ENCODE measurements at regions not wholly inside any gene's neighbourhood (a gene's known extent, or its start where the extent isn't known, plus 50 kb on each side); places are given as distances from the start of the nearest gene placed in this dataset.

- POLR2A ChIA-PET: no interaction called here
- Histone ChIP-seq H3K9me3 (ENCODE audit: low read length) (no peaks in the 10 kb centered on the region), H4K20me1 (ENCODE audit: insufficient read depth, low read length) (no peaks in the 10 kb centered on the region; the same call in 1 of the 2 replicates), H3K27me3 (ENCODE audit: control insufficient read depth in 1 of 2, insufficient read depth in 2 of 2, low read length in 2 of 2) (peaks cover 18 to 86% of the 10 kb centered on the region in 2 experiments; a peak in 4 of 5 replicates), H3K27ac (ENCODE audit: extremely low read length, insufficient read depth, low read length) (no peak overlapping the region), H3K4me2 (ENCODE audit: low read depth, low read length) (no peak overlapping the region), H3K79me2 (ENCODE audit: insufficient read depth, low read length) (no peaks in the 10 kb centered on the region), H3K9ac (ENCODE audit: insufficient read depth, low read depth, low read length) (no peak overlapping the region), H2AFZ (ENCODE audit: low read length) (no peak overlapping the region), H3K4me3 (replicated peaks in 1 of 3; ENCODE audit: insufficient read depth in 1 of 3, low read depth in 2 of 3, low read length in 3 of 3) (no peak overlapping the region), H3K4me1 (ENCODE audit: insufficient read depth, low read length) (no peaks in the 10 kb centered on the region), H3K36me3 (replicated peaks in 1 of 2; ENCODE audit: control insufficient read depth in 1 of 2, insufficient read depth in 2 of 2, low read length in 2 of 2) (no peaks in the 10 kb centered on the region)
- FAIRE-seq (no peak), DNase-seq (ENCODE audit: low spot score) (no peak), ATAC-seq (no peak)
- in situ Hi-C loops (cut with HindIII; ENCODE audit: extremely low pct_ligation_motif_present, low pct_unique_long_range_greater_than_20kb) (no loop called here), intact Hi-C loops (cut with micrococcal nuclease; ENCODE audit: unreplicated experiment) (no loop called here)
- WGBS (ENCODE audit: low lambda C conversion rate): 41% methylated on average over 19 of the region's 19 CpGs
- CTCF ChIA-PET (ENCODE audit: low intra/inter-chr PET ratio, low total read pairs): no interaction called here
- no TSS peak for BruUV-seq (replicated peaks)
- TF ChIP-seq ZFP41 (CRISPR knock-in tag; IDR thresholded peaks at IDR 0.05; ENCODE audit: borderline replicate concordance) (no peak), TP53 (CRISPR knock-in tag; conservative IDR thresholded peaks at IDR 0.05) (no peak), ZNF12 (CRISPR knock-in tag; IDR thresholded peaks at IDR 0.05) (no peak), CEBPG (CRISPR knock-in tag; IDR thresholded peaks at IDR 0.05) (no peak), ZNF672 (CRISPR knock-in tag; IDR thresholded peaks at IDR 0.05) (no peak), ZNF678 (CRISPR knock-in tag; IDR thresholded peaks at IDR 0.05) (no peak), RBAK (CRISPR knock-in tag; IDR thresholded peaks at IDR 0.05) (no peak), ZNF609 (CRISPR knock-in tag; IDR thresholded peaks at IDR 0.05; ENCODE audit: borderline replicate concordance) (no peak), ZNF776 (CRISPR knock-in tag; IDR thresholded peaks at IDR 0.05) (no peak)
- TF ChIP-seq, protein P1, sequence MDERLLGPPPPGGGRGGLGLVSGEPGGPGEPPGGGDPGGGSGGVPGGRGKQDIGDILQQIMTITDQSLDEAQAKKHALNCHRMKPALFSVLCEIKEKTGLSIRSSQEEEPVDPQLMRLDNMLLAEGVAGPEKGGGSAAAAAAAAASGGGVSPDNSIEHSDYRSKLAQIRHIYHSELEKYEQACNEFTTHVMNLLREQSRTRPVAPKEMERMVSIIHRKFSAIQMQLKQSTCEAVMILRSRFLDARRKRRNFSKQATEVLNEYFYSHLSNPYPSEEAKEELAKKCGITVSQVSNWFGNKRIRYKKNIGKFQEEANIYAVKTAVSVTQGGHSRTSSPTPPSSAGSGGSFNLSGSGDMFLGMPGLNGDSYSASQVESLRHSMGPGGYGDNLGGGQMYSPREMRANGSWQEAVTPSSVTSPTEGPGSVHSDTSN (CRISPR knock-in tag; IDR thresholded peaks at IDR 0.05): no peak
- TF ChIP-seq, protein P2, sequence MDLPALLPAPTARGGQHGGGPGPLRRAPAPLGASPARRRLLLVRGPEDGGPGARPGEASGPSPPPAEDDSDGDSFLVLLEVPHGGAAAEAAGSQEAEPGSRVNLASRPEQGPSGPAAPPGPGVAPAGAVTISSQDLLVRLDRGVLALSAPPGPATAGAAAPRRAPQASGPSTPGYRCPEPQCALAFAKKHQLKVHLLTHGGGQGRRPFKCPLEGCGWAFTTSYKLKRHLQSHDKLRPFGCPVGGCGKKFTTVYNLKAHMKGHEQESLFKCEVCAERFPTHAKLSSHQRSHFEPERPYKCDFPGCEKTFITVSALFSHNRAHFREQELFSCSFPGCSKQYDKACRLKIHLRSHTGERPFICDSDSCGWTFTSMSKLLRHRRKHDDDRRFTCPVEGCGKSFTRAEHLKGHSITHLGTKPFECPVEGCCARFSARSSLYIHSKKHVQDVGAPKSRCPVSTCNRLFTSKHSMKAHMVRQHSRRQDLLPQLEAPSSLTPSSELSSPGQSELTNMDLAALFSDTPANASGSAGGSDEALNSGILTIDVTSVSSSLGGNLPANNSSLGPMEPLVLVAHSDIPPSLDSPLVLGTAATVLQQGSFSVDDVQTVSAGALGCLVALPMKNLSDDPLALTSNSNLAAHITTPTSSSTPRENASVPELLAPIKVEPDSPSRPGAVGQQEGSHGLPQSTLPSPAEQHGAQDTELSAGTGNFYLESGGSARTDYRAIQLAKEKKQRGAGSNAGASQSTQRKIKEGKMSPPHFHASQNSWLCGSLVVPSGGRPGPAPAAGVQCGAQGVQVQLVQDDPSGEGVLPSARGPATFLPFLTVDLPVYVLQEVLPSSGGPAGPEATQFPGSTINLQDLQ (CRISPR knock-in tag; IDR thresholded peaks at IDR 0.05): no peak
- TF ChIP-seq, protein P3, sequence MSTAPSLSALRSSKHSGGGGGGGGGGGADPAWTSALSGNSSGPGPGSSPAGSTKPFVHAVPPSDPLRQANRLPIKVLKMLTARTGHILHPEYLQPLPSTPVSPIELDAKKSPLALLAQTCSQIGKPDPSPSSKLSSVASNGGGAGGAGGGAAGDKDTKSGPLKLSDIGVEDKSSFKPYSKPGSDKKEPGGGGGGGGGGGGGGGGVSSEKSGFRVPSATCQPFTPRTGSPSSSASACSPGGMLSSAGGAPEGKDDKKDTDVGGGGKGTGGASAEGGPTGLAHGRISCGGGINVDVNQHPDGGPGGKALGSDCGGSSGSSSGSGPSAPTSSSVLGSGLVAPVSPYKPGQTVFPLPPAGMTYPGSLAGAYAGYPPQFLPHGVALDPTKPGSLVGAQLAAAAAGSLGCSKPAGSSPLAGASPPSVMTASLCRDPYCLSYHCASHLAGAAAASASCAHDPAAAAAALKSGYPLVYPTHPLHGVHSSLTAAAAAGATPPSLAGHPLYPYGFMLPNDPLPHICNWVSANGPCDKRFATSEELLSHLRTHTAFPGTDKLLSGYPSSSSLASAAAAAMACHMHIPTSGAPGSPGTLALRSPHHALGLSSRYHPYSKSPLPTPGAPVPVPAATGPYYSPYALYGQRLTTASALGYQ (CRISPR knock-in tag; IDR thresholded peaks at IDR 0.05): no peak
Measured at GRCh38 chr20:62569615-62570014, 72.7 kb upstream of the SLCO4A1 start.

All from HepG2 (cell line).